ENCODE measurements at regions not wholly inside any gene's neighbourhood (a gene's known extent, or its start where the extent isn't known, plus 50 kb on each side); places are given as distances from the start of the nearest gene placed in this dataset.

- TF ChIP-seq YY1 (IDR thresholded peaks at IDR 0.05; ENCODE audit: borderline replicate concordance in 1 of 3, control insufficient read depth in 1 of 3, extremely low read depth in 1 of 3, insufficient read depth in 3 of 3, insufficient read length in 1 of 3, insufficient replicate concordance in 2 of 3, low read depth in 1 of 3, low read length in 2 of 3) (no peak), NR2C1 (IDR thresholded peaks at IDR 0.05) (no peak), NR2C1 (tag; IDR thresholded peaks at IDR 0.05) (no peak), TRIM24 (IDR thresholded peaks at IDR 0.05) (no peak), ETV6 (IDR thresholded peaks at IDR 0.05; ENCODE audit: borderline replicate concordance in 1 of 2, low read depth in 2 of 2, low read length in 1 of 2) (no peak), ETV6 (CRISPR knock-in tag; IDR thresholded peaks at IDR 0.05; ENCODE audit: borderline replicate concordance) (no peak), XRCC4 (IDR thresholded peaks at IDR 0.05; ENCODE audit: extremely low read depth, insufficient read depth, insufficient read length) (no peak), SRSF1 (IDR thresholded peaks at IDR 0.05; ENCODE audit: low read depth, low read length) (no peak), LCOR (CRISPR knock-in tag; IDR thresholded peaks at IDR 0.05) (no peak)
These were observed 56.3 kb upstream of the SLC8A3 start (continued) for GRCh38 chr14:70245026-70245425.

DNA sequence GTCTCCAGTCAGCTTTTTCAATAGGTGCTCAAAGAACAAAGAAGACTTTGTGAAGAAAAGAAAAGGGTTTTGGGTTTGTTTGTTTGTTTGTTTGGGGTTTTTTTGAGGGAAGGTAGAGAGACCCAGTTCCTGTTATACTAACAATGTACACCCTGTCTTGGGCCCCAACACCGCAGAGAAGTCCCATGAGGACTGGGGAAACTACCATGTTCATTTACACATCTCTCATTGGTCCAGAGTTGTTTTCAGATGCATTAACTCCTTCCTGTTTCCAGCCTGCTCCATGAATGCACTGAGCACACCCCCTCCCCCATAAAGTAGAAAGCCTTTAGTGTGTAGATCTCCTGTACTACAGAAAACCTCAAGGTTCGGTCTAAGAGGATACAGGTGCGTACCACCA lies 51.1 kb upstream of the SLC8A3 start:
- H3K4me1 ChIP-seq (replicated peaks in 1 of 2; ENCODE audit: control insufficient read depth in 2 of 2, insufficient read depth in 2 of 2, low read length in 2 of 2): peaks cover under 1 to 25% of the 10 kb centered on the region in 2 experiments
- intact Hi-C loops (cut with micrococcal nuclease): no loop called here
- H3K4me3 ChIP-seq: no peak overlapping the region
- ChIA-PET CTCF (ENCODE audit: low intra/inter-chr PET ratio) (no interaction called here), POLR2A (no interaction called here)
- no peak for ATAC-seq
- H4K20me1 ChIP-seq (replicated peaks; ENCODE audit: control insufficient read depth, insufficient read depth, low read length): no peaks in the 10 kb centered on the region
- H3K27ac ChIP-seq (ENCODE audit: extremely low read depth, low read depth, low read length): no peak overlapping the region
- no peak overlapping the region for H3K4me2 ChIP-seq (ENCODE audit: insufficient read depth, low read length)
- no peaks in the 10 kb centered on the region for H3K36me3 ChIP-seq (ENCODE audit: control insufficient read depth, insufficient read depth, low read length)
- no peaks in the 10 kb centered on the region for H3K9me3 ChIP-seq (replicated peaks; ENCODE audit: control insufficient read depth, insufficient read depth, low read depth, low read length)
- H3K79me2 ChIP-seq (ENCODE audit: control insufficient read depth, insufficient read depth, low read length): no peaks in the 10 kb centered on the region
- H3K9me1 ChIP-seq (ENCODE audit: control insufficient read depth, insufficient read depth, low read length): no peaks in the 10 kb centered on the region
- in situ Hi-C loops (cut with MboI): no loop called here
- H2AFZ ChIP-seq (ENCODE audit: low read depth, low read length): no peak overlapping the region
- no peaks in the 10 kb centered on the region for H3K27me3 ChIP-seq (ENCODE audit: control insufficient read depth in 2 of 2, insufficient read depth in 2 of 2, low read length in 2 of 2)
- FAIRE-seq: no peak
- no TSS peak for BruUV-seq (replicated peaks)
- no peak overlapping the region for H3K9ac ChIP-seq (ENCODE audit: insufficient read depth in 1 of 2, low read depth in 2 of 2, low read length in 2 of 2)
- WGBS (ENCODE audit: insufficient coverage, low coverage, missing lambda C conversion rate): 87% methylated on average over 2 of the region's 3 CpGs
- no peak for DNase-seq (ENCODE audit: extremely low read depth in 1 of 4, low spot score in 3 of 4)
- TF ChIP-seq SNAPC5 (CRISPR knock-in tag; IDR thresholded peaks at IDR 0.05) (no peak), E2F8 (IDR thresholded peaks at IDR 0.05; ENCODE audit: low read depth, partially characterized antibody) (no peak), ZNF165 (CRISPR knock-in tag; IDR thresholded peaks at IDR 0.05; ENCODE audit: borderline replicate concordance) (no peak), SMARCE1 (IDR thresholded peaks at IDR 0.05) (no peak), ZNF644 (tag; IDR thresholded peaks at IDR 0.05; ENCODE audit: low read depth) (no peak), ZNF3 (CRISPR knock-in tag; IDR thresholded peaks at IDR 0.05) (no peak), ZNF354B (CRISPR knock-in tag; IDR thresholded peaks at IDR 0.05) (no peak), STAG1 (CRISPR knock-in tag; IDR thresholded peaks at IDR 0.05; ENCODE audit: borderline replicate concordance) (no peak), ELF2 (CRISPR knock-in tag; IDR thresholded peaks at IDR 0.05) (no peak)

Measured in K562 (cell line).